GM19023 (cell line): ENCODE measurements at regions not wholly inside any gene's neighbourhood (a gene's known extent, or its start where the extent isn't known, plus 50 kb on each side); places are given as distances from the start of the nearest gene placed in this dataset.
"Not testable (repeated sequence)": the region's sequence is repeated elsewhere in the genome, so short reads cannot be mapped to it uniquely, and the experiment has no call there.

Source experiments
- ATAC-seq: cut with Tn5 transposase; IDR thresholded peaks from one replicate; pipeline ENCODE4 v1.9.1; 2021; ENCODE audit warnings: mild to moderate bottlenecking, moderate library complexity; ENCODE audit not compliant: unreplicated experiment

DNA sequence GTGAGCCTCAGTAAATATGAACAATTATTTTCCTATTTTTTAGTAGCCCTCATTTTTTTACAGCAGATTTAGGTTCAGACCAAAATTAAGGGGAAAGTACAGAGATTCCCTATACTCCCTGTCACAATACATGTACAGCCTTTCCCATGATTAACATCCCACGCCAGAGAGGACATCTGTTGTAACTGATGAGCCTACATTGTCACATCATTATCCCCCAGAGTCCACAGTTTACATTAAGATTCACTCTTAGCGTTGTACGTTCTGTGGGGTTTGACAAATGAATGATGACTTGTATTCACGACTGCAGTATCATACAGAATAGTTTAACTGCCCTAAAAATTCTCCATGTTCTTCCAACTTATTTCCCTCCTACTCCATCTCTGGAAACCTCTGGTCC, 262.3 kb upstream of the MSX2 start:
- ATAC-seq: no peak

DNA sequence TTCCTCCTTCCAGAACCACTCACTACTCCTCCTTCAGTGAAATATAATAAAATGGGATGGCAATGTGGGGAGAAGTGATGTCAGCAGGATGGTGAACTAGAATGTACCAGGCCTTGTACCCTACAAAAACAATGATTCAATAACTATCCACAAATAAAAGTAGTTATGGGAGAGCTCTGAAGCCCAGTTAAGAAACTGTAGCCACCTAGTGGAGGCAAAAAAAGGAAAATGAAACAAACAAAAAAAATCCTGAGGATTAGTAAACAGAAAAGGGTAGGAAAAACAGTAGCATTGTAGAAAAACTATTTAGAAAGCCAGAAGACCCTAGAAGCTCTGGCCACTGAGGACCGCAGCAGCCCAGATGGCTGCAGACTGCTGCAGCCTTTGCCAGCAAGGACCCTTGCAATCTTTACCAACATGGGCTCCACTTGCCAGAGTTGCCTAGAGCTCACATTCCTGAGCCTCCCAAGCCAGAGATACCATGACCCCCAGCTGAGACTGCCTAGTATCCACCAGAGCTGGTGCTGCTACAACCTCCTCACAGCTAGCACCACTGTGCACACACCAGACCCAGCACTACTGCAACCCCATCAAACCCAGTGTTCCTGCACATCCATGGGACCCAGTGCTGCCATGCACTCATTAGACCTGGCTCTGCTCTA, 259.7 kb upstream of the MSX2 start:
- ATAC-seq: no peak

DNA sequence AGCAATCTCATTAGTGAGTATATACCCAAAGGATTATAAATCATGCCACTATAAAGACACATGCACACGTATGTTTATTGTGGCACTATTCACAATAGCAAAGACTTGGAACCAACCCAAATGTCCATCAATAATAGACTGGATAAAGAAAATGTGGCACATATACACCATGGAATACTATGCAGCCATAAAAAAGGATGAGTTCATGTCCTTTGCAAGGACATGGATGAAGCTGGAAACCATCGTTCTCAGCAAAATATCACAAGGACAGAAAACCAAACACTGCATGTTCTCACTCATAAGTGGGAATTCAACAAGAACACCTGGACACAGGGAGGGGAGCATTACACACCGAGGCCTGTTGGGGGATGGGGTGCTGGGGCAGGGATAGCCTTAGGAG, 252.9 kb upstream of the MSX2 start:
- not testable (repeated sequence) for ATAC-seq

DNA sequence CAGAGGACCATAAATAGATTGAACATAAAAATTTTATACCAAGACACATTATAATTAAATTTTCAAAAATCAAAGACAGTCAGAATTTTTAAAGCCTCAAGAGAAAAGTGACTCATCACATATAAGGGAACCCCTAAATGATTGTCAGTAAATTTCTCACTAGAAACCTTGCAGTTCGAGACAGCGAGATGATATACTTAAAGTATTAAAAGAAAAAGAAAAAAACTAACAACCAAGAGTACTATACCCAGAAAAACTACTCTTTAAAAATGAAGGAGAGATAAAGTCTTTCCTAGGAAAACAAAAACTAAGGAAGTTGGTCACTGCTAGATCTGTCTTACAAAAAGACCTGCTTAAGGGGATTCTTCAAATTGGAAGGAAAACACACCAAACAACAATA, 251.4 kb upstream of the MSX2 start:
- ATAC-seq: no peak

DNA sequence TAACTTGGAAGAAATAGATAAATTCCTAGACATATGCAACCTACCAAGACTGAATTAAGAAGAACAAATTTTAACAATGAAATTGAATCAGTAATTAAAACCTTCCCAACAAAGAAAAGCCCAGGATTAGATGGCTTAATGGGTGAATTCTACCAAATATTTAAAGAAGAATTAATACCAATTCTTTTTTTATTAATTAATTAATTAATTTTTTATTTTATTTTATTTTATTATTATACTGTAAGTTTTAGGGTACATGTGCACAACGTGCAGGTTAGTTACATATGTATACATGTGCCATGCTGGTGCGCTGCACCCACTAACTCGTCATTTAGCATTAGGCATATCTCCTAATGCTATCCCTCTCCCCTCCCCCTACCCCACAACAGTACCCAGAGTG, 248.4 kb upstream of the MSX2 start:
- ATAC-seq: not testable (repeated sequence)

DNA sequence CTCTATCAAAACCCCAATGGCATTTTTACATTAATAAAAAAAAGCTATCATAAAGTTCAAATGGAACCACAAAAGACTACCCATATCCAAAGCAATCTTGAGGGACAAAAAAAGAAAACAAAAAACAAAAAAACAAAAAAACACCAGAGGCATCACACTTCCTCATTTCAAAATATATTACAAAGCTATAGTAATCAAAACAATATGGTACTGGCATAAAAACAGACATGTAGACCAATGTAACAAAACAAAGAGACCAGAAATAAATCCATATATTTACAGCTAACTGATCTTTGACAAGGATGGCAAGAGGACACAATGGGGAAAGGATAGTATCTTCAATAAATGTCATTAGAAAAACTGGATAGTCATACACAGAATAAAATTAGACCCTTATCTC, 245.1 kb upstream of the MSX2 start:
- no peak for ATAC-seq

DNA sequence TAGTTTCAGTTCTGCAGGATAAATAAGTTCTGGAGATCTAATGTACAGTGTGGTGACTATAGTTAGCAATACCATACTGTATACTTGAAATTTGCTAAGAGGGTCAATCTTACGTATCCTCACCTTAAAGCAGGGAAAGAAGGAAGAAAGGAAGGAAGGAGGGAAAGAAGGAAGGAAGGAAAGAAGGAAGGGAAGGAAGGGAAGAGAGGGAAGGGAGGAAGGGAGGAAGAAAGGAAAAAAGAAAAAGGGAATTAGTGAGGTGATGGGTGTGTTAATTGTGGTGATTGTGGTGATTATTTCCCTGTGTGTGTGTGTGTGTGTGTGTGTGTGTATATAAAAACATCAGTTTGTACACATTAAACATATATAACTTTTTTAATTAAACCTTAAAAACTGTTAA, 242.6 kb upstream of the MSX2 start:
- ATAC-seq: no peak

DNA sequence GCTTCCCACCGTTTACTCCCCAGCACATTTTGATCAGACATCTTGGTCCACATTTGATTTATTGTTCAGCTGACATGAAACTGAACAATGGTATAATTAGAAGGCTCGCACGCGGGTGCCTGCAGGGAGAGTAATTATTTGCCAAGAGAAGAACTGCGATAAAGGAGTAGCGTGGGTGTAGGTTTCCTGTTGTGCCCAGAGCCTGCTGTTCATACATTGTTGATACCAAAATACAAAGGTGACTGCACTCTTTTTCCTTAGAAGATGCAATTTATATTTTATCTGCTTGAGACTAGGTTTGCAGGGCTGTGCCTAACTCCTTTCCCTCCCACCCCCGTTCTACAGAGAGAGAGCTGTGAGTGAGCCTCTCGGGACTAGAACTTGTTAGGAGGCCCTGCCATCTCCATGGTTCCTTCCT, 241.8 kb upstream of the MSX2 start:
- no peak for ATAC-seq

DNA sequence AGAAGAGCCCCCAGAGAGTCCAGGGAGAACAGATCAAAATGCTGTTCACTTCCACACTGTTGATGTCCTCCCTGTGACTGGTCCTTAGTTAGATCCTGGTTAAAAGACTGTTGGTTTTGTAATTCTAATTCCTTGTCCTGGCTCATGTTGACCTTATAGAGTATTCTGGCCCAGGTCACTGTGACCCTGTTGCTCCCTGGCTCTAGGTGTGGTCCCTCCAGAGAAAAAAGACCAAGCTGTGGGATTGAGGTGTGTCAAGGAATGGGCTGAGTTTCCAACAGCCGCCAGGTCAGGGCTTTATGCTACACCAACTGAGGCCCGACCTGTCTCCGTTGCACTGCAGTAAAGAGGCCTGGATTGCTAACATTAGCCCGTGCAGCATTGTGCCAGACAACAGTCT, 241.0 kb upstream of the MSX2 start:
- ATAC-seq: no peak

DNA sequence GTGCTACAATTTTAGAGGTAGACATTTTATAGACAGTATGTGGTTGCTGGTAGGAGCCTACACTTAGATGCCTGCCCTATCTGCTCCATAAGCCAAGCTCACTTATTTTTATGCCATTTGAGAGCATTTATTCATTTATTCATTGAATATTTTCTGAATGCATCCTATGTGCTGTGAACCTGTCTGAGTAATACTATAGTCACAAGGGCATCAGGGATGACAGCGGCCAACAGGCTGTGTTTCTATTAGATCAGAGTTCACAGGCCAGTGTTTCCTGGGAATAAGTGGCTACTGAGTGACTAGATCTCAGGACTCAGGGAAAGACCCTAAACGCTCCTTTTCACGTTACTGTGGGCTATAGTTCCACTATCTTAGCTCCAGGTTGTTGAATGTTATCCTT, 235.2 kb upstream of the MSX2 start:
- ATAC-seq: no peak

DNA sequence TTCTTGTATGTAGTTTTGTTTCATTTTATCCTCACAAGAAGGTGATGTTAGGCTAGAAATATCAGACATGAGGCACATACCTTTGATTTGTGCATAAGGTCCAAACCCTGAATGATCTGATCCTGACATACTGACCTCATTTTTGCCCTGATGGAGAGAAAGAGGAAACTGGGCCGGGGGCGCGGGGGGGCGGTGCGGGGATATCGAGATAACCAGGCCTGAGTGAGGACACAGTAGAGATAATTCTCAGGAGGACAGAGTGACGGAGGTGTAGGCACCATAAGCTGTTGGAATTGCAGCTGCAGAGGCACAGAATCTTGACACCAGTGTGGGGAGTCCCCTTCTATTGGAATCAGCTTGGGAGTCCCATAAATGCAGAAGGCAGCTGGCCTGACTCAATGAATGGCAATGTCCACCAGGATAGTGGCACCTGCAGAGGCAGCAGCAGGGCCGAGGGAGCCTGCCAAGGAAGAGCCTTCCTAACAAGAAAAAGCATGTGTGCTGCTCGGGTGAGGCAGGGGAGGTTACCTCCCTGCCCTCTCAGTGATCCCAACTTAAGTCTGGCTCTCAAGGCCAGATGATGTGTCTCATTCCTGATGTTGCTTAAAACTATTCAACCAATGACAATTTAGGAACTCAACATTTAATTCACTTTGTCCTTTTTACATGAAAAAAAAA, 234.3 kb upstream of the MSX2 start:
- ATAC-seq: no peak

DNA sequence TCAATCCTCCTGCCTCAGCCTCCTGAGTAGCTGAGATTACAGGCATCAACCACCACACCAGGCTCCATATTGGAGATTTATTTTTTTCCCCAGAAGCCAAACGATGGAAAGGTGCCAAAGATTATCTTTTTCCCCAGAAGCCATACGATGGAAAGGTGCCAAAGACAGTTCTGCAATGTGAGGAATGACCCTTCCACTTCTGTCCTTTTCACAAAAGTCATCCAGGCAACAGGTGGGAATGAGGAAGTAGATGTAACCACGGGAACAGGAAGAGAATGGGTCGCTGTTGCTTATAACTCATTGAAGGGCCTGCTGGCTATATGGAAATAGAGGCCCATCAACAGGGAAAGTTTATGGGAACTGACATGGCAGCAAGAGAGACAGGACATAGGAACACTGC, 233.7 kb upstream of the MSX2 start:
- no peak for ATAC-seq

DNA sequence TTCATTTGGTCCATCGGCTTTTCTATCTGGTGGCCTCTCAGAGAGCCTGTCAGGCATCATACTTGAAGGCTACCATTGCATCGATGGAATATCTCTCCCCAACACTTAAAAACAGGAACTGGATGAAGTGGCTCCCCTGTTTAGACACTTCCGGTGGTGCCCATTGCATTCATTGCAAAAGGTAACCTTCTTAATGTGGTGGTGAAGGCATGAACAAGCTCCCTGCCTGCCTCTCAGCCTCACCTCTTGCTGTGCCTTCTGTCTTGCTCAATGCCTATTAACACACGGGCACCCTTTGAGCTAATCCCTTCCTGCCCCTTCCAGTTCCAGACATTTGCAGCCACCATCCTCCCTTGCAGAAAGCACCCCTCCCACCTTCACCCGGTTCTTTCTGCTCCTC, 233.1 kb upstream of the MSX2 start:
- no peak for ATAC-seq

DNA sequence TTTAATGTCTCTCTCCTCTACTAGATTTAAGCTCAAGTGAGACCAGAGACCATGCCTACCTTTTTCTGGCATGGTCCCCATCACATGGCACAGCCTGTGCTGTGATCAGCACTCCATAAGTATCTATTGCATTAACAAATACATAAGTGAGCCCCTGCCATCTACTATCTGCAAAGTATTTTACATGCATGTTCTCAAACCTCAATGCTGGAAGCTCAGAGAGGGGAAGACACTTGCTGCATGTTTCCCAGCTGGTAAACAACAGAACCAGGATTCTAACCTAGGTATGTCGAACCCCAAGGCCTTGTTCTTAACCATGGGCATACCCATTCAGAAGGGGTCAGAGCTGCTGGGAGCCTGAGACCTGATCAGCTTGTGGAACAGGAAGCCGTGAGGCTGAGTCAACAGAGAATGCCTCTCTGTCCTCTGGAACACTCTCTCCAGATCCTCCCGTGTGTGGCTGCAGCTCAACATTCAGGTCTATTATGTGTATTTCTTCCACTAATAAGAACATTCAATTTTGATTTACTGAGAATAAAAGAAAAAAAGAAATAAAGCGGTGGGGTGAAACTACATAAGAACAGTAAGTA, 232.5 kb upstream of the MSX2 start:
- ATAC-seq: no peak

DNA sequence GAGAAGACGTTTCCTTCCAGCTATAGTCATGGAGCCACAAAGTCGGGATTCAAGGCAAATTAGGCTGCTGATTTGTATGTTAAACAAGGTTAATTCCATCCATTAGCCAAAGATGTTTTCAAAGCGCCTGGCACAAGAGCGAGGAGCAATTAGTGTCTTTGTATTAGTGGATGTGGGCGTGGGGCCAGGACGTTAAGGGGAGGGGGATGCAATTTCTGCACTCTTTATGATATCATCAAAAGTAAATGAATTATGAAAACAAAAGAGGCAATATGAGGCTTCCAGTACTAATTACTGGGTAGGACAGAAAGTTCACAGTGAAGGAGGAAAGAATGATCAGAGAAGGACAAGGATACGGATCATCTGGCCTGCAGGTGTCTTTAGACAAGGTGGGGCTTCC, 230.9 kb upstream of the MSX2 start:
- no peak for ATAC-seq

DNA sequence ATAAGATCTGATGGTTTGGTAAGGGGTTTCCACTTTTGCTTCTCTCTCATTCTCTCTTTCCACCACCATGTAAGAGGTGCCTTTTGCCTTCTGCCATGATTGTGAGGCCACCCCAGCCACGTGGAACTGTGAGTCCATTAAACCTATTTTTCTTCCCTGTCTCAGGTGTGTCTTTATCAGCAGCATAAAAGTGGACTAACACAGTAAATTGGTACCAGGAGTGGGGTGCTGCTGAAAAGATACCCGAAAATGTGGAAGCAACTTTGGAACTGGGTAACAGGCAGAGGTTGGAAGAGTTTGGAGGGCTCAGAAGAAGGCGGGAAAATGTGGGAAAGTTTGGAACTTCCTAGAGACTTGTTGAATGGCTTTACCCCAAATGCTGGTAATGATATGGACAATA, 226.4 kb upstream of the MSX2 start:
- ATAC-seq: not testable (repeated sequence)

DNA sequence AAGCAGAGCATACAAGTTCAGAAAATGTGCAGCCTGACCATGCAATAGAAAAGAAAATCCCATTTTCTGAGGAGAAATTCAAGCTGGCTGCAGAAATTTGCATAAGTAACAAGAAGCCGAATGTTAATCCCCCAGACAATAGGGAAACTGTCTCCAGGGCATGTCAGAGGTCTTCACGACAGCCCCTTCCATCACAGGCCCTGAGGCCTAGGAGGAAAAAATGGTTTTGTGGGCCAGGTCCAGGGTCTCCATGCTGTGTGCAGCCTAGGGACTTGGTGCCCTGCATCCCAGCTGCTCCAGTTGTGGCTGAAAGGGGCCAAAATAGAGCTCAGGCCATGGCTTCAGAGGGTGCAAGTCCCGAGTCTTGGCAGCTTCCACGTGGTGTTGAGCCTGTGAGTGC, 225.8 kb upstream of the MSX2 start:
- not testable (repeated sequence) for ATAC-seq

DNA sequence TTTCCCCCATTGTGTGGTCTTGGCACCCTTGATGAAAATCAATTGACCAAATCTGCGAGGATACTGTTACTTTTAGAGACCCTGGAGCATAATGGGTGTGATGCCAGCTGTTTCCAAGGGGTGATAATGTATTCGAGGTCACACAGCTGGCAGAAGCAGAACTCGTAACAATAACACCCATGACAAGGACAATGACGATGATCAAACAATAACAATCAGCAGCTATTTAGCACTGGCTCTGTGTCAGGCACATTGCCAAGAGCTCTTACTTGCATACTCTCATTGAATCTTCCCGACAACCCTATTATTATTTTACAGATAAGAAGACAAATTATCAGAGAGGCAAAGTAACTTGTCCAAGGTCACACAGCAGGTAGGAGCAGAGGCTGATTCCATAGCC, 223.7 kb upstream of the MSX2 start:
- no peak for ATAC-seq

DNA sequence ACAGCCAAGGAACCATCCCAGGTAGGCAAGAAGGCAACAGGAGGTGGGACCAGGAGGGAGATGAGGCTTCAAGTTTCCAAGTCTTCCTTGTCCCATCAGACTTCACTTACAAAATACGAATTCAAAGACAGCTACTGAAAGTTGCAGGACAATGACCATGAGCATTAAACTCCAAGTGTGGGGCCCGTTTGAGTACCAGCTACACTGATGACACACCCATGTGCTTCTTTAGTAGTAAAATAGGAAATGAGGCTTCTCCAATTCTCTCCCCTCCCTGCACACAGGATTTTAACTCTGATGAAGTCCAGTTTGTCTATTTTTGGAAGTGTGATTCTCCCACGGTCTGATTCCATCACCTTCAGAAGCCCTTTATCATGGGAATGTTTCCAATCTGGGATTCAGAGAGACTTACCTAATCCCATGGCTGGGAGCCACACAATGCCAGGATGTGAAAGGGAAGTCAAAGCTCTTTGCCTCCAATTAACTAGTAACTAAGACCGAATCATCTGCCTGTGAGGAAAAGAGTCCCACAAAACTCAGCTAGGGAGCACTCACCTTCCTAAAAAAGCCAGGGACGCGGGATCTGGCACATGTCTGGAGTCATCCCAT, 222.8 kb upstream of the MSX2 start:
- ATAC-seq: no peak

DNA sequence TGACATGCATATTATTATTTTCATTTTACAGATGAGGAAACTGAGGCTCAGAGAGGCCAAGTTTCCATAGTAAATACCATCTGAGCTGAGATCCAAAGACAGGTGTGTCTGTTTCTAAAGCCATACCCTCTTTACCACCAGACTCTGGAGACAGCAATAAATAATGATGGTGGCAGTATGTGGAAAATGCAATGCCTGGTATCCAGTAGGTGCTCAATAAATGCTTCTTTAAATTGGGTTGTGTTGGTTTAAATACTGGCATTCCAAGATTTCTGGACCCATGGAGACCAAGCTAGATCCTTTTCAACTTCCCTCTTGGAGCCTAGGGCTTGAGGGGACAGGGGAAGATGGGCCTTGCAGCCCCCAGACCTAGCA, 221.3 kb upstream of the MSX2 start:
- ATAC-seq: no peak

DNA sequence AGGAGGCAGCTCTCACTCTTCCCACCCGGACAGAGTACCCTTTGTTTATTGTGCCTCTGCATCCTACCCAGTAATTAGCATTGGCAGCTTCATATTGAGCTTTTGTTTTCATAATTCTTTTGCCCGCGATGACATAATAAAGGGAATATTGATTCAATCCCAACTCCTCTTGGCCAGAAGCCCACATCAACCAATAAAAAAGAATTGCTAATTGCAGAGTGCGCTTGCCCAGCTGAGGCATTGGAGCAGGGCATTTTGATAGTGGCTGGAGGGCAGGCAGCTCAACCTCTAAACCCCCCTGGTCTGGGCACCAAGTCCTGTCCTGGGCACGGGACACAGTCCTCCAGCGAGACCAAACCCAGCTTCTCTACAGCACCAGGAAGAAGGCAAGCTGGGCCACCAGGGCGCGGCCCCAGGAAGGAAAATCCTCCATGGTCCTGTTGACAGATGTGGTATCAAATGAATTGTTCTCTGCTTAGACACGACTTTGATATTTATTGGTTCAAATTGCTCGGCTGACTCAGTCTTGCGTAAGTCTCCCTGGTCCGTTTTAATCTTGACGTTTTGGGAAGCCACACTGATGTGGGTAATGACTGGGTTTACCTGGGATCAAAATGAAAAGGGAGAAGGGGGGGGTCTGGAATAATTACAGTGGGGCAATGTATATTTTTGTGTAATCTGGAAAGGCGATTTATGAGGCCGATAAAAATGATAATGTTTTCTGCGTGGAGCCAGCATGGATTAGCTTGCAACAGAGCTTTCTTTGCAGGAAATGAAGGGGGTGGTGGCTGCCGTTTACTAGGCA, 220.7 kb upstream of the MSX2 start:
- no peak for ATAC-seq
